ENCODE measurements at regions not wholly inside any gene's neighbourhood (a gene's known extent, or its start where the extent isn't known, plus 50 kb on each side); places are given as distances from the start of the nearest gene placed in this dataset.

DNA sequence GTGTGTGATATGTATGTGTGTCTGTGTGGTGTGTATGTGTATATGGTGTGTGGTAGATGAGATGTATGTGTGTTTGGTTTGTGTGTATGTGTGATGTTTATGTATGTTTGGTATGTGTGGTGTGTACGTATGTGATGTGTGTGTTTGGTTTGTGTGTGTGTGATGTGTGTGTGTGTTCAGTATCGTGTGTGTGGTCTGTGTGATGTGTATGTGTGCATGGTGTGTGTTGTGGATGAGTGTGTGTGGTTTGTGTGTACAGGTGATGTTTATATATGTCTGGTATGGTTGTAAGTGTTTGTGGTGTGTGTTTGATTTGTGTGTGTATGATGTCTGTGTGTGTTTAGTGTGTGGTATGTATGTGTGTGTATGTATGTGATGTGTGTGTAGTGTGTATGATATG lies 199.4 kb downstream of the SUDS3 start:
- Histone ChIP-seq H3K4me2 (ENCODE audit: insufficient read depth in 1 of 2, low read depth in 2 of 2, low read length in 2 of 2) (no peak overlapping the region), H2BK15ac (ENCODE audit: low read length) (no peak overlapping the region), H4K8ac (ENCODE audit: extremely low read depth, insufficient read depth, low read length) (no peak overlapping the region), H3K79me2 (ENCODE audit: control insufficient read depth in 1 of 2, insufficient read depth in 2 of 2, low read length in 2 of 2) (no peaks in the 10 kb centered on the region; a peak in 1 of 4 replicates), H3K9me3 (ENCODE audit: insufficient read depth in 2 of 2, low read depth in 1 of 2, low read length in 1 of 2) (peaks cover 10 to 15% of the 10 kb centered on the region in 2 experiments; a peak in 3 of 4 replicates), H4K5ac (ENCODE audit: insufficient read length, low read depth, low read length) (no peak overlapping the region), H2BK12ac (ENCODE audit: low read depth, low read length) (no peak overlapping the region), H2AK5ac (ENCODE audit: low read depth, low read length) (peak overlapping the region; percentile 42; the same call in 1 of the 2 replicates), H3K4ac (replicated peaks; ENCODE audit: insufficient read length, low read depth, low read length) (peak overlapping the region; percentile 44), H3K14ac (ENCODE audit: insufficient read length) (no peak overlapping the region), H3K4me1 (replicated peaks in 1 of 4; ENCODE audit: control insufficient read depth in 3 of 4, insufficient read depth in 4 of 4, low read length in 3 of 4) (no peaks in the 10 kb centered on the region), H2BK20ac (ENCODE audit: low read length) (no peak overlapping the region), H3K27ac (ENCODE audit: low read depth, low read length) (no peak overlapping the region), H2BK120ac (replicated peaks; ENCODE audit: low read depth, low read length) (no peak overlapping the region), H3K23me2 (ENCODE audit: low read depth, low read length) (peaks cover 9% of the 10 kb centered on the region; the same call in 1 of the 2 replicates), H3K4me3 (ENCODE audit: extremely low read depth in 1 of 4, insufficient read depth in 2 of 4, low read depth in 3 of 4, low read length in 4 of 4) (no peak overlapping the region), H3K18ac (ENCODE audit: extremely low read depth, low read length) (no peak overlapping the region), H3K23ac (ENCODE audit: insufficient read length) (no peak overlapping the region), H3K27me3 (replicated peaks in 1 of 4; ENCODE audit: control insufficient read depth in 3 of 4, extremely low read depth in 1 of 4, insufficient read depth in 3 of 4, low read length in 3 of 4) (no peaks in the 10 kb centered on the region), H4K91ac (replicated peaks; ENCODE audit: insufficient read length, low read length) (peak overlapping the region; percentile 1), H2BK5ac (ENCODE audit: low read depth, low read length) (no peak overlapping the region), H2AFZ (ENCODE audit: low read length) (no peak overlapping the region), H3K79me1 (ENCODE audit: low read depth, low read length) (no peaks in the 10 kb centered on the region; the same call in 1 of the 2 replicates), H3K56ac (replicated peaks; ENCODE audit: insufficient read length, low read depth, low read length) (peak overlapping the region; percentile 81), H3K9ac (replicated peaks in 1 of 4; ENCODE audit: extremely low read depth in 1 of 4, low read depth in 3 of 4, low read length in 3 of 4) (no peak overlapping the region), H4K20me1 (replicated peaks in 1 of 2; ENCODE audit: control insufficient read depth in 1 of 2, insufficient read depth in 2 of 2, low read length in 2 of 2) (peaks cover 0 to 6% of the 10 kb centered on the region in 2 experiments), H3K36me3 (ENCODE audit: control insufficient read depth in 2 of 4, insufficient read depth in 4 of 4, low read length in 3 of 4) (peaks cover 0 to 3% (median 0%) of the 10 kb centered on the region in 4 experiments; a peak in 1 of 8 replicates)
- TF ChIP-seq BACH1 (IDR thresholded peaks at IDR 0.05; ENCODE audit: low read length) (no peak), TBP (IDR thresholded peaks at IDR 0.05; ENCODE audit: low read depth, low read length) (no peak)
- FAIRE-seq (peak; percentile 87), DNase-seq (ENCODE audit: low read depth in 1 of 2, low spot score in 2 of 2) (no peak)
- 87% methylated on average over 2 of the region's 2 CpGs; no CpG with 5 or more reads in 1 of the 2 experiments for WGBS, 2 experiments (ENCODE audit: extremely low coverage in 1 of 2, insufficient coverage in 1 of 2, insufficient read length in 1 of 2, insufficient replicate concordance in 2 of 2, low coverage in 1 of 2, low lambda C conversion rate in 2 of 2, missing lambda C conversion rate in 1 of 2)
- ChIA-PET POLR2A (ENCODE audit: partially characterized antibody) (no interaction called here), CTCF (ENCODE audit: partially characterized antibody) (no interaction called here)
